Mucosa of descending colon (tissue), 3 donors: ENCODE measurements at regions not wholly inside any gene's neighbourhood (a gene's known extent, or its start where the extent isn't known, plus 50 kb on each side); places are given as distances from the start of the nearest gene placed in this dataset.

Experiments used
- ATAC-seq: fragments of 200-7000 bp; cut with Tn5 transposase; one replicate; pipeline ENCODE4 v1.9.1; 2020; ENCODE audit warnings: mild to moderate bottlenecking, moderate library complexity
- DNase-seq, 3 donors: peaks; one replicate each; pipeline ENCODE4 v3.0.0-alpha.2; 2020
- H3K36me3 ChIP-seq: fragments of 200-600 bp; one replicate; pipeline ENCODE4 v1.8.0; 2021; ENCODE audit warnings: low read depth, mild to moderate bottlenecking
- H3K4me1 ChIP-seq: fragments of 200-600 bp; one replicate; pipeline ENCODE4 v1.8.0; 2021; ENCODE audit warnings: low read depth, mild to moderate bottlenecking
- H3K4me3 ChIP-seq: fragments of 200-600 bp; one replicate; pipeline ENCODE4 v1.8.0; 2021; ENCODE audit warnings: mild to moderate bottlenecking
- H3K9me3 ChIP-seq: fragments of 200-600 bp; one replicate; pipeline ENCODE4 v1.8.0; 2021; ENCODE audit warnings: mild to moderate bottlenecking
- intact Hi-C, 2 donors: fragments of 100-400 bp; cut with DNase I in 1 of 2; cut with micrococcal nuclease in 1 of 2; formaldehyde crosslinking; loops; one replicate each; pipeline versions ENCODE4 v1.11.0 to v1.11.1; 2022; cut with DNase I, micrococcal nuclease
- TF ChIP-seq, protein P1 (sequence below): fragments of 200-600 bp; IDR thresholded peaks from one replicate; pipeline ENCODE4 v1.8.0; 2022; ENCODE audit warnings: antibody characterized with exemption, mild to moderate bottlenecking
- donor health status: DM: no; HTN: no; CAD: no; lungs with moderate emphysema.
- donor health status: DM: no; HTN: no; CAD: no.
- donor health status: DM: no; HTN: yes; CAD: no.

DNA sequence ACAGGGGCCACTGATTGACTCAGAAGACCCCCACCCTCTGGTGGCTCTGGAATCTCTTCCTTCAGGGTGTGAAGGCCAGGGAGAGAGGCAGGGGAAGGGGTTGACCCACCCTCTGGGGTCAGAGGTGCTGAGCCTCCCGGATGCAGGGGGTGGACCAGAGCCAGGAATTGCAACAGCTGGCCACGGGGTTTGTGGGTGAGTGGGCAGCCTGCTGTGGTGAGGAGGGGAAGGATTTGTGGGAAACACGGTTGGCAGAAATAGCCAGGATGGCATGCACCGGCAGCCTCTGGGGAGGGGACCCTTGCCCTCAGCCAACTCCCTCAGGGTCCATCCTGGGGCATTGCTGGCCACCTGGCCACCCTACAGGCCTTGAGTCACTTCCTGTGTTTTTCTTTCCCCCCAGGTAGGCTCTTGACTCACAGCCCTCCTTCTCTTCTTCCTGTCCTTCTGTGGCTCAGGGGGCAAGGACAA is 92.8 kb downstream of the MRPL14 start:
- H3K4me3 ChIP-seq, result no peak overlapping the region
- no peaks in the 10 kb centered on the region for H3K4me1 ChIP-seq
- no peak for ATAC-seq
- TF ChIP-seq, protein P1, sequence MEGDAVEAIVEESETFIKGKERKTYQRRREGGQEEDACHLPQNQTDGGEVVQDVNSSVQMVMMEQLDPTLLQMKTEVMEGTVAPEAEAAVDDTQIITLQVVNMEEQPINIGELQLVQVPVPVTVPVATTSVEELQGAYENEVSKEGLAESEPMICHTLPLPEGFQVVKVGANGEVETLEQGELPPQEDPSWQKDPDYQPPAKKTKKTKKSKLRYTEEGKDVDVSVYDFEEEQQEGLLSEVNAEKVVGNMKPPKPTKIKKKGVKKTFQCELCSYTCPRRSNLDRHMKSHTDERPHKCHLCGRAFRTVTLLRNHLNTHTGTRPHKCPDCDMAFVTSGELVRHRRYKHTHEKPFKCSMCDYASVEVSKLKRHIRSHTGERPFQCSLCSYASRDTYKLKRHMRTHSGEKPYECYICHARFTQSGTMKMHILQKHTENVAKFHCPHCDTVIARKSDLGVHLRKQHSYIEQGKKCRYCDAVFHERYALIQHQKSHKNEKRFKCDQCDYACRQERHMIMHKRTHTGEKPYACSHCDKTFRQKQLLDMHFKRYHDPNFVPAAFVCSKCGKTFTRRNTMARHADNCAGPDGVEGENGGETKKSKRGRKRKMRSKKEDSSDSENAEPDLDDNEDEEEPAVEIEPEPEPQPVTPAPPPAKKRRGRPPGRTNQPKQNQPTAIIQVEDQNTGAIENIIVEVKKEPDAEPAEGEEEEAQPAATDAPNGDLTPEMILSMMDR, result no peak
- peak in 1 of 3 donors; percentile 39 for DNase-seq
- no peaks in the 10 kb centered on the region for H3K36me3 ChIP-seq
- intact Hi-C loops, result no loop called here
- no peaks in the 10 kb centered on the region for H3K9me3 ChIP-seq

DNA sequence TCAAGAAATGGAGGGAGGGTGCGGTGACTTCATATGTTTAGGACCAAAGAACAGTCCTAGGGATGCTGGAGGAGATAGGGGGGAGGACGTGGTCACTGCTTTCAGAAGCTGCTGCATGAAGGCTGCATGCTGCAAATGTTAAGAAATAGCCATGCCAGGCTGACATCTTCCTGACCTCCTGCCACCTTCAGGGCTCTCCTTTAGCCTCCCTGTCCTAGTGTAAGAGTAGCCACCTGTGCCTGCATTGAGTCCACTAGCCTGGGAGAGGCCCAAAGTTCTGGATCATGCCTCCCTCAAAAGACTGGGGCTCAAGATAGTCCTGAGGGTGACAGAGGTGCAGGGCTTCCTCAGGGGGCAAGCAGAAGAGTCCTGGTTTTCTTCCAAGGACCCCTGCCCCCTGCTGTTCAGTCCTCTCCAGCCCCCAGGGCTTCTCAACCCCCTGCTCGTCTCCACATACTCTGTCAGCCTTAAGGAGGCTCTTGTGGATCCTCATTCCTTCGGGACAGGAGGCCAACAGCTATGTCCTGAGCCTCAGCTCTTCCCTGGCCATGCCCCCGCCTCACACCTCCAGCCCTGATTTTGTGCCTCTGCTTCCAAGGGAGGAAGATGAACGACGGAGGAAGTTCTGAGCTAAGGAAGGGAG is 96.3 kb downstream of the MRPL14 start:
- Histone ChIP-seq H3K36me3 (no peaks in the 10 kb centered on the region), H3K4me1 (no peaks in the 10 kb centered on the region), H3K4me3 (no peak overlapping the region), H3K9me3 (no peaks in the 10 kb centered on the region)
- ATAC-seq (no peak), DNase-seq (no peak)
- intact Hi-C loops, result no loop called here
- TF ChIP-seq, protein P1, result no peak

DNA sequence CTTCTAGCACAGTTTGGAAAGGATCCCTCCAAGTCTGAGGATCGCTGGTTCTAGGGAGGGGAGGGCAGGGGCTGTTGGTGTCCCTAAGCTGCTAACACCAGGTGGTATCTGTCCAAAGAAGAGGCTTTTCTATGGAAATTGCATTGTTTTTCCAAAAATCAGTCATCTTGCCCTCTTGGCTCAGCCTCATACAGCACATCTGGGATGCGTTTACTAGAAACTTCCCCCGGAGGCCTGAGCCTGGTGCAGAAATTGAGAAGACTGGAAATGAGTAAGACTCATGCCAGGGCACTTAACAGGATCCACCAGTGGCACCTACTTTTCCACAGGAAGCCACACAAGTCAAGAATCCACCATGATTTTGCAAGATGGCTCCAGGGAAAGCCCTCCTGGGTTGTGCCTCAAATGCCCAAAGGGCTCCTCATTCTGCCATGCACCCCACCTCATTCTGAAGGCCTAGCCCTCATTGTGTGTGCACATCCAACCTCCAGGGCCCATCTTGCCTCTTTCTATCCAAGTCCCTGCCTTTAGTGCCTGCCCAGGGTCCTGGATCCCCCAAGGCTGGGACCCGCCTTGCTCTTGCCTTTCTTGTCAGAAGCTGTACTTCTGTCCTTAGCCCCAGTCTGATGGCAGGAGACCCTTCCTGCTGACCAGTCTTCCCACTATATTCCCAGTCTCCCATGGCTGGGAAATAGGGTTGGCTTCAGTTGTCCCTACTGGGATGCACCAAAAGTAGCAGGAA is 97.6 kb downstream of the MRPL14 start:
- DNase-seq, result peak in 1 of 3 donors; percentile 13
- H3K36me3 ChIP-seq, result no peaks in the 10 kb centered on the region
- intact Hi-C loops, result no loop called here
- no peak overlapping the region for H3K4me3 ChIP-seq
- ATAC-seq, result no peak
- H3K9me3 ChIP-seq, result no peaks in the 10 kb centered on the region
- TF ChIP-seq, protein P1, result no peak
- H3K4me1 ChIP-seq, result no peaks in the 10 kb centered on the region

DNA sequence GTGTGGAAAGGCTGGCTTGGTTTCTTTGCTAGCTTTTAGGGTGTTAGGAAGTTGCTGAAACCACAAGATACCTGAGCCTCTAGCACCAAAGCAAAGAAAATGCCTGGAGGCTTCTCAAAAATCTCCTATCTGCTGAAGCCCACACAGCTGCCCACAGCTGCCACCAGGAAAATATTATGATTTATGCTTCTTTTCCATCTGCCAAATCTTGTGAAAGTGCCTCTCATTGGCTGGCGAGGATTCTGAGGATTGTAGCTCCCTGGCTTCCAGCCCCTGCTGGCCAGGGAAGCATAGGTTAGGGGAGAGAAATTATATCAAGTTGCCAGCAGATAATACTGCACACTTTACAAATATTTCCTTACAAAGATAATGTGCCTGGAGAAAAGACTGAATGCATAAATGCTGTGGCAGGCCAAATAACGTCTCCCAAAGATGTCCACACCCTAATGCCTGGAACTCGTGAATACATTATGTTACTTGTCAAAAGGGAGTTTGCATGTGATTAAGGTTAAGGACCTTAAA is 98.4 kb downstream of the MRPL14 start:
- Histone ChIP-seq H3K36me3 (no peaks in the 10 kb centered on the region), H3K4me3 (no peak overlapping the region), H3K9me3 (no peaks in the 10 kb centered on the region), H3K4me1 (no peaks in the 10 kb centered on the region)
- TF ChIP-seq, protein P1, result no peak
- intact Hi-C loops, result no loop called here
- ATAC-seq (no peak), DNase-seq (no peak)

DNA sequence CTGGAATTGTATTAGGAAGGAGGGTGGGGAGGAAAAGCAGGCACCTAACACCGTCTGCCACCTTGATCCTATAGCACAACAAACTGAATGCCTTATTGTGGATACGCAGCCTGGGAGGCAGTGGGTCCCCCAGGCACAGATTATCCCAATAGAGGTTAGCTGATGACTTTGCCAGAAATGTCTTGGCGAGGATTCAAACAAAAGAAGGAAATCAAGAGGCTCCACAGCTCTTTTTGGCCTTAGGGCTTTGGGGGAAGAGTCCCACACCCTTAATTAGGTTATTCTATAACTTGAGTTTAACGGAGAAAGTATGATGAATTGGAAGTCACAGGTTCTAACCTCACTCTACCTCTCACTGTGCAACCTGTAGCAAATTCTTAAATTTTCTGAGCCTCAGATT is 102.0 kb downstream of the MRPL14 start:
- no peak for DNase-seq
- Histone ChIP-seq H3K4me1 (no peaks in the 10 kb centered on the region), H3K4me3 (no peak overlapping the region), H3K36me3 (no peaks in the 10 kb centered on the region), H3K9me3 (no peaks in the 10 kb centered on the region)
- TF ChIP-seq, protein P1, result no peak
- no peak for ATAC-seq
- intact Hi-C loops, result no loop called here
